ENCODE measurements at regions not wholly inside any gene's neighbourhood (a gene's known extent, or its start where the extent isn't known, plus 50 kb on each side); places are given as distances from the start of the nearest gene placed in this dataset.
"Not testable (repeated sequence)": the region's sequence is repeated elsewhere in the genome, so short reads cannot be mapped to it uniquely, and the experiment has no call there.

- DNase-seq (ENCODE audit: missing footprints); ATAC-seq; intact Hi-C loops (cut with DNase I): not testable (repeated sequence)
Observed at GRCh38 chr21:9246010-9246409, 1275.4 kb upstream of the TPTE start.

GRCh38 chr21:9246481-9247289 is 1274.7 kb upstream of the TPTE start:
- DNase-seq (ENCODE audit: missing footprints); intact Hi-C loops (cut with DNase I): not testable (repeated sequence)
- ATAC-seq: peak; percentile 78

DNA sequence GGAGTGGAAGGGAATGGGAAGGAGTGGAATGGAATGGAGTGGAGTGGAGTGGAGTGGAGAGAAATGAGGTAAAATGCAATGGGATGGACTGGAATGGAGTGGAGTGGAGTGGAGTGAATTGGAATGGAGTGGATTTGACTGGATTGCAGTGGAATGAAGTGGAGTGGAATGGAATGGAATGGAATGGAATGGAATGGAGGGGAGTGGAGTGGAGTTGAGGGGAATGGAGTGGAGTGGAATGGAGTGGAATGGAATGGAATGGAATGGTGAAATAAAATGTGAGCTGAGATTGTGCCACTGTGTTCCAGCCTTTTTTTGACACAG is 1274.1 kb upstream of the TPTE start:
- intact Hi-C loops (cut with DNase I); DNase-seq (ENCODE audit: missing footprints): not testable (repeated sequence)
- peak; percentile 64 for ATAC-seq

DNA sequence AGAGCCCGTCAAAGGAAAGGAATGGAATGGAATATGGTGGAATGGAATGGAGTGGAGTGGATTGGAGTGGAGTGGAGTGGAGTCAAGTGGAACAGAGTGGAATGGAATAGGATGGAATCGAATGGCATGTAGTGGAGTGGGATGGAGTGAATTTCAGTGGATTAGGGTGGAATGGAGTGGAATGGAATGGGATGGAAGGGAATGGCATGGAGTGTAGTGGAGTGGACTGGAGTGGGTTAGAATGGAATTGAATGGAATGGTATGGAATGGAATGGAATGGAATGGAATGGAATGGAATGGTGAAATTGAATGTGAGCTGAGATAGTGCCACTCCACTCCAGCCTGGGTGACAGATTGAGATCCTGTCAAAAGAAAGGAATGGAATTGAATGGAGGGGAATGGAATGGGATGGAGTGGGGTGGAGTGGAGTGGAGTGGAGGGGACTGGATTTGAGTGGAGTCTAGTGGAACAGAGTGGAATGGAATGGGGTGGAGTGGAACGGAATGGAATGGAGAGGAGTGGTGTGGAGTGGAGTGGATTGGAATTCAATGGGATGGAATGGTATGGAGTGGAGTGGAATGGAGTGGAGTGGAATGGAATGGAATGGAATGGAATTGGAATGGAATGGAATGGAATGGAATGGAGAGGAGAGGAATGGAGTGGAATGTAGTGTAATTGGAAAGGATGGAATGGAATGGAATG is 1273.6 kb upstream of the TPTE start:
- peak; percentile 64 for ATAC-seq
- DNase-seq (ENCODE audit: missing footprints): peak; percentile 13
- intact Hi-C loops (cut with DNase I): not testable (repeated sequence)
